HepG2 (cell line): ENCODE measurements at regions not wholly inside any gene's neighbourhood (a gene's known extent, or its start where the extent isn't known, plus 50 kb on each side); places are given as distances from the start of the nearest gene placed in this dataset.
A peak's percentile ranks its signal among the peaks of the same experiment; 100 is the strongest.

Source experiments
- ATAC-seq: fragments of 200-7000 bp; cut with Tn5 transposase; 3 replicates; pipeline ENCODE4 v1.9.1; 2020; ENCODE audit warnings: mild to moderate bottlenecking, moderate library complexity
- BruUV-seq: library from RNA; stranded (reverse); fragments of 400-500 nt; replicated peaks from 2 replicates; lab custom pipeline; 2021; lab: Mats Ljungman, UMichigan
- CTCF ChIA-PET: fragments of 300-600 bp; formaldehyde crosslinking; extraction: SDS; loops from one replicate; lab custom pipeline; 2021; ENCODE audit warnings: low total read pairs, inconsistent platforms, low intra/inter-chr PET ratio; lab: Yijun Ruan, JAX
- POLR2A ChIA-PET: fragments of 350-600 bp; sonication (Branson Sonifier 250); formaldehyde crosslinking; loops from one replicate; lab custom pipeline; 2020; ENCODE audit warnings: antibody characterized with exemption, inconsistent platforms; lab: Yijun Ruan, JAX
- DNase-seq: peaks from one replicate; pipeline ENCODE4 v3.0.0-alpha.2; 2015; ENCODE audit warnings: low spot score
- FAIRE-seq: peaks from 3 replicates; lab custom pipeline; 2011; peaks lifted over from hg19 to GRCh38; lab: Jason Lieb, UNC
- H2AFZ ChIP-seq: one replicate; pipeline ENCODE4 v1.6.1; 2011; ENCODE audit warnings: low read length, inconsistent platforms
- H3K27ac ChIP-seq: fragments of 300-600 bp; 3 replicates; pipeline ENCODE4 v1.8.0; 2011; ENCODE audit warnings: mixed run types, mild to moderate bottlenecking, mixed read lengths, low read length, inconsistent platforms; ENCODE audit not compliant: insufficient read depth; ENCODE audit errors: extremely low read length
- H3K27me3 ChIP-seq, 2 experiments: fragments of 200-600 bp in 1 of 2; 2 replicates in 1 of 2; 3 replicates in 1 of 2; pipeline versions ENCODE4 v1.6.0 to v1.8.0; 2011; ENCODE audit warnings: low read length in 2 of 2, mild to moderate bottlenecking in 2 of 2, moderate library complexity in 2 of 2, inconsistent platforms in 1 of 2; ENCODE audit not compliant: insufficient read depth in 2 of 2, control insufficient read depth in 1 of 2
- H3K36me3 ChIP-seq, 2 experiments: fragments of 200-600 bp in 1 of 2; replicated peaks in 1 of 2; 2 replicates in 1 of 2; 3 replicates in 1 of 2; pipeline versions ENCODE4 v1.5.1 to v1.8.0; 2011; ENCODE audit warnings: low read length in 2 of 2, inconsistent platforms in 1 of 2; ENCODE audit not compliant: insufficient read depth in 2 of 2, control insufficient read depth in 1 of 2
- H3K4me1 ChIP-seq: 2 replicates; pipeline ENCODE4 v1.5.1; 2012; ENCODE audit warnings: low read length, inconsistent platforms; ENCODE audit not compliant: insufficient read depth
- H3K4me2 ChIP-seq: 2 replicates; pipeline ENCODE4 v1.6.0; 2011; ENCODE audit warnings: low read depth, low read length, inconsistent platforms
- H3K4me3 ChIP-seq, 3 experiments: fragments of 200-600 bp in 1 of 3; sonication (generic), shearing (Covaris generic) in 1 of 3; replicated peaks in 1 of 3; 2 replicates each; pipeline ENCODE4 v1.5.1; 2011 to 2016; ENCODE audit warnings: low read length in 3 of 3, inconsistent platforms in 2 of 3, low read depth in 2 of 3, mild to moderate bottlenecking in 2 of 3, control low read depth in 1 of 3, mixed read lengths in 1 of 3; ENCODE audit not compliant: insufficient read depth in 1 of 3
- H3K79me2 ChIP-seq: one replicate; pipeline ENCODE4 v1.6.1; 2011; ENCODE audit warnings: low read length, inconsistent platforms; ENCODE audit not compliant: insufficient read depth
- H3K9ac ChIP-seq: 2 replicates; pipeline ENCODE4 v1.6.0; 2011; ENCODE audit warnings: mild to moderate bottlenecking, low read depth, low read length, inconsistent platforms; ENCODE audit not compliant: insufficient read depth
- H3K9me3 ChIP-seq: 2 replicates; pipeline ENCODE4 v1.5.1; 2012; ENCODE audit warnings: mild to moderate bottlenecking, low read length
- H4K20me1 ChIP-seq: 2 replicates; pipeline ENCODE4 v1.6.0; 2011; ENCODE audit warnings: inconsistent platforms, mild to moderate bottlenecking, low read length, moderate library complexity; ENCODE audit not compliant: insufficient read depth
- FOXP1 ChIP-seq, 2 experiments: fragments of 450-650 bp in 1 of 2; IDR thresholded peaks; 2 replicates each; pipeline ENCODE4 v1.6.1; 2017 to 2018; ENCODE audit warnings: antibody characterized with exemption in 1 of 2
- MTA3 ChIP-seq: sonication (generic); formaldehyde crosslinking; IDR thresholded peaks from 2 replicates; pipeline ENCODE4 v1.4.0; 2020; ENCODE audit warnings: missing genetic modification reagents
- PAWR ChIP-seq: sonication (generic); formaldehyde crosslinking; IDR thresholded peaks from 2 replicates; pipeline ENCODE4 v1.4.0; 2020; ENCODE audit warnings: missing genetic modification reagents, mild to moderate bottlenecking, borderline replicate concordance
- SIX1 ChIP-seq: sonication (generic); formaldehyde crosslinking; IDR thresholded peaks from 2 replicates; pipeline ENCODE4 v1.4.0; 2020; ENCODE audit warnings: missing genetic modification reagents, borderline replicate concordance
- SSRP1 ChIP-seq: IDR thresholded peaks from 2 replicates; pipeline ENCODE4 v1.6.1; 2016; ENCODE audit warnings: control low read depth
- TAF15 ChIP-seq: fragments of 200-400 bp; formaldehyde crosslinking; IDR thresholded peaks from one replicate; pipeline ENCODE4 v1.6.1; 2018; ENCODE audit warnings: mild to moderate bottlenecking, low read depth, low read length; ENCODE audit not compliant: poor library complexity, severe bottlenecking
- YEATS4 ChIP-seq: sonication (generic); formaldehyde crosslinking; IDR thresholded peaks from 2 replicates; pipeline ENCODE4 v1.4.0; 2020; ENCODE audit warnings: missing genetic modification reagents, borderline replicate concordance
- ZKSCAN5 ChIP-seq: sonication (generic); formaldehyde crosslinking; IDR thresholded peaks from 2 replicates; pipeline ENCODE4 v1.5.1; 2020; ENCODE audit warnings: mild to moderate bottlenecking, missing genetic modification reagents
- ZNF143 ChIP-seq: sonication (generic); formaldehyde crosslinking; IDR thresholded peaks from 2 replicates; pipeline ENCODE4 v1.4.0; 2020; ENCODE audit warnings: missing genetic modification reagents
- WGBS: methylation state at CpG from one replicate; pipeline ENCODE4 v1.1.6; 2017; ENCODE audit warnings: low lambda C conversion rate; 5-methylcytosine and 5-hydroxymethylcytosine counted together
- in situ Hi-C: cut with HindIII; loops from 2 replicates; pipeline ENCODE4 v1.10.0; 2017; ENCODE audit warnings: low pct_unique_long_range_greater_than_20kb; ENCODE audit not compliant: extremely low pct_ligation_motif_present
- intact Hi-C: fragments of 100-400 bp; cut with micrococcal nuclease; formaldehyde crosslinking; loops from one replicate; pipeline ENCODE4 v1.10.0; 2022; ENCODE audit not compliant: unreplicated experiment
- TF ChIP-seq, protein P1 (sequence below): IDR thresholded peaks from 2 replicates; pipeline ENCODE4 v1.6.1; 2018; ENCODE audit warnings: missing genetic modification reagents, mild to moderate bottlenecking, missing compliant biosample characterization
- TF ChIP-seq, protein P2 (sequence below): IDR thresholded peaks from 2 replicates; pipeline ENCODE4 v1.4.0; 2020; ENCODE audit warnings: mild to moderate bottlenecking, missing genetic modification reagents
- TF ChIP-seq, protein P3 (sequence below): sonication (generic); formaldehyde crosslinking; IDR thresholded peaks from 2 replicates; pipeline ENCODE4 v1.8.1; 2023; ENCODE audit warnings: missing genetic modification reagents, inconsistent platforms, borderline replicate concordance

DNA sequence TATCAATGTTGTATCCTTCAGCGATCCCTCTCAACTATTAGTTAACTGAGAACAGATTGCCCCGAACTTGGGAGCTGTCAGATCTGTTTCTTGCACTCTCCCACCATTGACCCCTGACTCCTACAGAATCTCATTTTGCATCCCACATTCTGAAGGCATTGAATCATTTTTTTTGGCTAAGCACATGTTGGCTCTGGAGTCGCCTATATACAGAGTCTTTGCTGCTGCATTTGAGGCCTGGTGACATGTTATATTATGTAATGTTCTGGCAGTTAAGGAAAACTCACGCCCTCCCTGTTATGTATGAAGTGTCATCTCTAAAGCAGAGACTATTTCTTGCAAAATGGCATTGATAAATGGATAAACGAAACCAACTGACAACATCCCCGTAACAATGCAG is 159.2 kb upstream of the ITGB1 start:
- H3K9me3 ChIP-seq, result no peaks in the 10 kb centered on the region
- no peak for ATAC-seq
- CTCF ChIA-PET, result interaction anchor here (1.9 kb wide), 1 partner anchor 39 kb away, joined by 5 read pairs; no protein-coding TSS in a partner anchor

DNA sequence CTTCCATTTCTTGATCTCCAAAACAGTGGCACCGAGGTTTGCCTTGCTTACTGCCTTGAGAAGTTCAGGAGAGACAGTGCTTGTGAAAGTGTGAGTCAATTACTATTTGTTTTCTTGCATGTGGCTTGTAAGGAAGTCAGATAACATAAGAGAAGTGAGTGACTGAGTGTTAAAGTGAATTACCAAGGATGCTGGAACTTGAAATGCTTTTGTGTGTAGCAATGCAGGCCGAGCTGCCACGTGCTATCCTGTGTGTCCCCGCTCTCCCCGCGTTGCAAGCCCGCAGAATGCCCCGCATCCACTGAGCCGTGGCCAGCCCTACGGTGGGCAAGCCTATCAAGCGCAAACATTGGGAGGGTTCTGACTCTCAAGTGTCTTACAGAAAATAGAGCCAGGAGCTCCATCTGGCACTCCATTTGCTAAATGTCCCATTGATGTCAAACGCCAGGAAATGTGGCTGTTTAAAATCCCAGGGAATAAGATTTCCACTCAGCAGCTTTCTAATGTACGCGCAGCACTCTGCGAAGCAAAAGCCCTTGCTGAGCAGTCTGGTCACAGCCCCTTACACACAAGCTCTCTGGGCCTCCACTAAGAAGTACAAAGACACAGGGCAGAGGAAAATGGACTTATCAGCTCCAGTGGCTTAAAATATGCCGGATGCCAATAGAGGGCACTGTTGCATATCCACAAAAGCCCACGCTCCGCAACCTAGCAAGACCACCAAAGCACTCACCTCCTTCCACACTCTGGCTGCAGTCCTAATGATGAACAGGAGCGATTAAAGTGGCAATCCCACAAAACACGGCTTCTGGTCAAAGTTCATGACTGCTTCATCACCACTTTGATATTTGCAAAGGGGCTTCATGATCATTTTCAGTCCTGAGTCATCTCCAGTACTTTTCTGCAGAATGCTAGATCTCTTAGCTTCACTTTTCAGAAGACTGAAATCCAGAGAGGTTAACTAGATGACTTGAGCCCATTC is 158.0 kb upstream of the ITGB1 start:
- H2AFZ ChIP-seq, result no peak overlapping the region
- CTCF ChIA-PET, result interaction anchor here (1.0 kb wide), 1 partner anchor 40 kb away, joined by 4 read pairs; no protein-coding TSS in a partner anchor
- H3K4me1 ChIP-seq, result peaks cover 10% of the 10 kb centered on the region
- 74% methylated on average over 20 of the region's 20 CpGs for WGBS
- ATAC-seq (peak; percentile 80), FAIRE-seq (peak; percentile 51), DNase-seq (peak; percentile 53)
- H3K27ac ChIP-seq, result no peak overlapping the region
- no peaks in the 10 kb centered on the region for H4K20me1 ChIP-seq
- POLR2A ChIA-PET, result interaction anchor here (0.8 to 0.9 kb wide), 2 partner anchors 11 to 40 kb away, joined by 3 read pairs; no protein-coding TSS in a partner anchor
- no peaks in the 10 kb centered on the region for H3K79me2 ChIP-seq
- intact Hi-C loops, result no loop called here
- no peak overlapping the region for H3K9ac ChIP-seq
- BruUV-seq, result no TSS peak
- H3K9me3 ChIP-seq, result no peaks in the 10 kb centered on the region
- H3K36me3 ChIP-seq, result no peaks in the 10 kb centered on the region
- peaks cover 0 to 14% of the 10 kb centered on the region in 2 experiments; a peak in 2 of 5 replicates for H3K27me3 ChIP-seq
- H3K4me2 ChIP-seq, result peak overlapping the region; percentile 37
- no peak overlapping the region for H3K4me3 ChIP-seq
- in situ Hi-C loops, result no loop called here
- TF ChIP-seq, protein P1, sequence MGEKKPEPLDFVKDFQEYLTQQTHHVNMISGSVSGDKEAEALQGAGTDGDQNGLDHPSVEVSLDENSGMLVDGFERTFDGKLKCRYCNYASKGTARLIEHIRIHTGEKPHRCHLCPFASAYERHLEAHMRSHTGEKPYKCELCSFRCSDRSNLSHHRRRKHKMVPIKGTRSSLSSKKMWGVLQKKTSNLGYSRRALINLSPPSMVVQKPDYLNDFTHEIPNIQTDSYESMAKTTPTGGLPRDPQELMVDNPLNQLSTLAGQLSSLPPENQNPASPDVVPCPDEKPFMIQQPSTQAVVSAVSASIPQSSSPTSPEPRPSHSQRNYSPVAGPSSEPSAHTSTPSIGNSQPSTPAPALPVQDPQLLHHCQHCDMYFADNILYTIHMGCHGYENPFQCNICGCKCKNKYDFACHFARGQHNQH (CRISPR knock-in tag), result peak; percentile 24; the same call in 1 of the 2 replicates
- no peak for TF ChIP-seq SSRP1 (CRISPR knock-in tag)
- no peak for TF ChIP-seq ZKSCAN5 (CRISPR knock-in tag)
- TF ChIP-seq, protein P2, sequence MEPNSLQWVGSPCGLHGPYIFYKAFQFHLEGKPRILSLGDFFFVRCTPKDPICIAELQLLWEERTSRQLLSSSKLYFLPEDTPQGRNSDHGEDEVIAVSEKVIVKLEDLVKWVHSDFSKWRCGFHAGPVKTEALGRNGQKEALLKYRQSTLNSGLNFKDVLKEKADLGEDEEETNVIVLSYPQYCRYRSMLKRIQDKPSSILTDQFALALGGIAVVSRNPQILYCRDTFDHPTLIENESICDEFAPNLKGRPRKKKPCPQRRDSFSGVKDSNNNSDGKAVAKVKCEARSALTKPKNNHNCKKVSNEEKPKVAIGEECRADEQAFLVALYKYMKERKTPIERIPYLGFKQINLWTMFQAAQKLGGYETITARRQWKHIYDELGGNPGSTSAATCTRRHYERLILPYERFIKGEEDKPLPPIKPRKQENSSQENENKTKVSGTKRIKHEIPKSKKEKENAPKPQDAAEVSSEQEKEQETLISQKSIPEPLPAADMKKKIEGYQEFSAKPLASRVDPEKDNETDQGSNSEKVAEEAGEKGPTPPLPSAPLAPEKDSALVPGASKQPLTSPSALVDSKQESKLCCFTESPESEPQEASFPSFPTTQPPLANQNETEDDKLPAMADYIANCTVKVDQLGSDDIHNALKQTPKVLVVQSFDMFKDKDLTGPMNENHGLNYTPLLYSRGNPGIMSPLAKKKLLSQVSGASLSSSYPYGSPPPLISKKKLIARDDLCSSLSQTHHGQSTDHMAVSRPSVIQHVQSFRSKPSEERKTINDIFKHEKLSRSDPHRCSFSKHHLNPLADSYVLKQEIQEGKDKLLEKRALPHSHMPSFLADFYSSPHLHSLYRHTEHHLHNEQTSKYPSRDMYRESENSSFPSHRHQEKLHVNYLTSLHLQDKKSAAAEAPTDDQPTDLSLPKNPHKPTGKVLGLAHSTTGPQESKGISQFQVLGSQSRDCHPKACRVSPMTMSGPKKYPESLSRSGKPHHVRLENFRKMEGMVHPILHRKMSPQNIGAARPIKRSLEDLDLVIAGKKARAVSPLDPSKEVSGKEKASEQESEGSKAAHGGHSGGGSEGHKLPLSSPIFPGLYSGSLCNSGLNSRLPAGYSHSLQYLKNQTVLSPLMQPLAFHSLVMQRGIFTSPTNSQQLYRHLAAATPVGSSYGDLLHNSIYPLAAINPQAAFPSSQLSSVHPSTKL, result 0 out of 2 replicates have a peak, but pooled peaks have one; percentile 18
- no peak for TF ChIP-seq TAF15

More for the DNA sequence above, 159.2 kb upstream of the ITGB1 start:
- POLR2A ChIA-PET, result no interaction called here
- Histone ChIP-seq H3K4me3 (no peak overlapping the region), H3K27ac (no peak overlapping the region), H3K79me2 (no peaks in the 10 kb centered on the region), H3K9ac (no peak overlapping the region), H3K27me3 (peaks cover 2 to 9% of the 10 kb centered on the region in 2 experiments; a peak in 2 of 5 replicates), H3K4me2 (no peak overlapping the region), H4K20me1 (no peaks in the 10 kb centered on the region), H3K4me1 (peaks cover 10% of the 10 kb centered on the region), H3K36me3 (no peaks in the 10 kb centered on the region), H2AFZ (no peak overlapping the region)
- intact Hi-C loops, result no loop called here
- 60% methylated on average over 6 of the region's 6 CpGs for WGBS
- no TSS peak for BruUV-seq
- in situ Hi-C loops, result no loop called here
- FAIRE-seq (no peak), DNase-seq (no peak)
- TF ChIP-seq SIX1 (CRISPR knock-in tag) (no peak), FOXP1 (IDR thresholded peaks at IDR 0.05) (no peak), FOXP1 (CRISPR knock-in tag; IDR thresholded peaks at IDR 0.05) (no peak), MTA3 (no peak), ZNF143 (no peak), YEATS4 (CRISPR knock-in tag) (no peak), PAWR (CRISPR knock-in tag) (no peak)
- TF ChIP-seq, protein P3, sequence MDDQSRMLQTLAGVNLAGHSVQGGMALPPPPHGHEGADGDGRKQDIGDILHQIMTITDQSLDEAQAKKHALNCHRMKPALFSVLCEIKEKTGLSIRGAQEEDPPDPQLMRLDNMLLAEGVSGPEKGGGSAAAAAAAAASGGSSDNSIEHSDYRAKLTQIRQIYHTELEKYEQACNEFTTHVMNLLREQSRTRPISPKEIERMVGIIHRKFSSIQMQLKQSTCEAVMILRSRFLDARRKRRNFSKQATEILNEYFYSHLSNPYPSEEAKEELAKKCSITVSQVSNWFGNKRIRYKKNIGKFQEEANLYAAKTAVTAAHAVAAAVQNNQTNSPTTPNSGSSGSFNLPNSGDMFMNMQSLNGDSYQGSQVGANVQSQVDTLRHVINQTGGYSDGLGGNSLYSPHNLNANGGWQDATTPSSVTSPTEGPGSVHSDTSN (CRISPR knock-in tag), result no peak
